OCI-LY1 (cell line): ENCODE measurements at regions not wholly inside any gene's neighbourhood (a gene's known extent, or its start where the extent isn't known, plus 50 kb on each side); places are given as distances from the start of the nearest gene placed in this dataset.

ENCODE experiments used
- H2AFZ ChIP-seq: fragments of 200-600 bp; sonication (generic), shearing (Covaris generic); 2 replicates; pipeline ENCODE4 v1.6.0; 2014; ENCODE audit warnings: antibody characterized with exemption, mild to moderate bottlenecking, low read length
- H3F3A ChIP-seq: fragments of 200-600 bp; sonication (generic), shearing (Covaris generic); 2 replicates; pipeline ENCODE4 v1.6.0; 2014; ENCODE audit warnings: mild to moderate bottlenecking, antibody characterized with exemption, low read length, moderate library complexity; ENCODE audit not compliant: insufficient read depth
- H3K27ac ChIP-seq: fragments of 200-600 bp; sonication (generic); 2 replicates; pipeline ENCODE4 v1.5.1; 2014; ENCODE audit warnings: low read length, mixed run types, mild to moderate bottlenecking, low read depth; ENCODE audit not compliant: poor library complexity, severe bottlenecking
- H3K27me3 ChIP-seq: fragments of 200-600 bp; sonication (generic); 2 replicates; pipeline ENCODE4 v1.6.0; 2014; ENCODE audit warnings: antibody characterized with exemption, mild to moderate bottlenecking, low read length, moderate library complexity; ENCODE audit not compliant: insufficient read depth
- H3K36me3 ChIP-seq: fragments of 200-600 bp; sonication (generic); 2 replicates; pipeline ENCODE4 v1.6.1; 2014; ENCODE audit warnings: mild to moderate bottlenecking, antibody characterized with exemption, low read length, moderate library complexity, mixed read lengths; ENCODE audit not compliant: insufficient read depth
- H3K4me1 ChIP-seq: fragments of 200-600 bp; sonication (generic); 2 replicates; pipeline ENCODE4 v1.5.1; 2014; ENCODE audit warnings: mild to moderate bottlenecking, low read length, moderate library complexity; ENCODE audit not compliant: insufficient read depth, severe bottlenecking
- H3K4me2 ChIP-seq: fragments of 200-600 bp; sonication (generic), shearing (Covaris generic); 2 replicates; pipeline ENCODE4 v1.6.1; 2014; ENCODE audit warnings: low read length
- H3K4me3 ChIP-seq: fragments of 200-600 bp; sonication (generic); 2 replicates; pipeline ENCODE4 v1.5.1; 2014; ENCODE audit warnings: low read length, low read depth, mild to moderate bottlenecking, mixed read lengths; ENCODE audit not compliant: poor library complexity, severe bottlenecking
- H3K79me2 ChIP-seq: fragments of 200-600 bp; shearing (Covaris generic); 2 replicates; pipeline ENCODE4 v1.6.1; 2016; ENCODE audit warnings: mixed run types, low read length, mixed read lengths; ENCODE audit not compliant: insufficient read depth
- H3K9ac ChIP-seq: fragments of 200-600 bp; sonication (generic), shearing (Covaris generic); 2 replicates; pipeline ENCODE4 v1.6.1; 2014; ENCODE audit warnings: mild to moderate bottlenecking, low read length, mixed read lengths
- H3K9me2 ChIP-seq: fragments of 200-600 bp; sonication (generic), shearing (Covaris generic); 2 replicates; pipeline ENCODE4 v1.6.1; 2014; ENCODE audit warnings: low read depth, mild to moderate bottlenecking, low read length, mixed read lengths
- H3K9me3 ChIP-seq: fragments of 200-600 bp; shearing (Covaris generic); 2 replicates; pipeline ENCODE4 v1.6.1; 2014; ENCODE audit warnings: low read length, mixed read lengths
- H4K20me1 ChIP-seq: fragments of 200-600 bp; sonication (generic), shearing (Covaris generic); 2 replicates; pipeline ENCODE4 v1.6.0; 2016; ENCODE audit warnings: mild to moderate bottlenecking, low read length; ENCODE audit not compliant: insufficient read depth
- EZH2 ChIP-seq: fragments of 200-600 bp; sonication (generic), shearing (Covaris generic); IDR thresholded peaks from 2 replicates; pipeline ENCODE4 v1.8.0; 2017; ENCODE audit warnings: borderline replicate concordance, mixed run types, mild to moderate bottlenecking, antibody characterized with exemption, low read length, moderate library complexity, mixed read lengths
- TF ChIP-seq, protein P1 (sequence below): fragments of 200-600 bp; sonication (generic), shearing (Covaris generic); IDR thresholded peaks from 2 replicates; pipeline ENCODE4 v1.5.1; 2017; ENCODE audit warnings: mild to moderate bottlenecking, antibody characterized with exemption, low read length, moderate library complexity, mixed read lengths

- Histone ChIP-seq H3F3A (no peaks in the 10 kb centered on the region), H3K9me3 (no peaks in the 10 kb centered on the region), H3K4me3 (no peak overlapping the region), H3K27ac (no peak overlapping the region), H3K4me2 (no peak overlapping the region), H4K20me1 (no peaks in the 10 kb centered on the region), H2AFZ (no peak overlapping the region), H3K4me1 (no peaks in the 10 kb centered on the region), H3K36me3 (no peaks in the 10 kb centered on the region), H3K9ac (no peak overlapping the region), H3K9me2 (no peaks in the 10 kb centered on the region), H3K79me2 (no peaks in the 10 kb centered on the region), H3K27me3 (no peaks in the 10 kb centered on the region)
- TF ChIP-seq EZH2, result no peak
- TF ChIP-seq, protein P1, sequence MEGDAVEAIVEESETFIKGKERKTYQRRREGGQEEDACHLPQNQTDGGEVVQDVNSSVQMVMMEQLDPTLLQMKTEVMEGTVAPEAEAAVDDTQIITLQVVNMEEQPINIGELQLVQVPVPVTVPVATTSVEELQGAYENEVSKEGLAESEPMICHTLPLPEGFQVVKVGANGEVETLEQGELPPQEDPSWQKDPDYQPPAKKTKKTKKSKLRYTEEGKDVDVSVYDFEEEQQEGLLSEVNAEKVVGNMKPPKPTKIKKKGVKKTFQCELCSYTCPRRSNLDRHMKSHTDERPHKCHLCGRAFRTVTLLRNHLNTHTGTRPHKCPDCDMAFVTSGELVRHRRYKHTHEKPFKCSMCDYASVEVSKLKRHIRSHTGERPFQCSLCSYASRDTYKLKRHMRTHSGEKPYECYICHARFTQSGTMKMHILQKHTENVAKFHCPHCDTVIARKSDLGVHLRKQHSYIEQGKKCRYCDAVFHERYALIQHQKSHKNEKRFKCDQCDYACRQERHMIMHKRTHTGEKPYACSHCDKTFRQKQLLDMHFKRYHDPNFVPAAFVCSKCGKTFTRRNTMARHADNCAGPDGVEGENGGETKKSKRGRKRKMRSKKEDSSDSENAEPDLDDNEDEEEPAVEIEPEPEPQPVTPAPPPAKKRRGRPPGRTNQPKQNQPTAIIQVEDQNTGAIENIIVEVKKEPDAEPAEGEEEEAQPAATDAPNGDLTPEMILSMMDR, result no peak
Measured at GRCh38 chr1:95806171-95806570, 572.2 kb downstream of the RWDD3 start.

DNA sequence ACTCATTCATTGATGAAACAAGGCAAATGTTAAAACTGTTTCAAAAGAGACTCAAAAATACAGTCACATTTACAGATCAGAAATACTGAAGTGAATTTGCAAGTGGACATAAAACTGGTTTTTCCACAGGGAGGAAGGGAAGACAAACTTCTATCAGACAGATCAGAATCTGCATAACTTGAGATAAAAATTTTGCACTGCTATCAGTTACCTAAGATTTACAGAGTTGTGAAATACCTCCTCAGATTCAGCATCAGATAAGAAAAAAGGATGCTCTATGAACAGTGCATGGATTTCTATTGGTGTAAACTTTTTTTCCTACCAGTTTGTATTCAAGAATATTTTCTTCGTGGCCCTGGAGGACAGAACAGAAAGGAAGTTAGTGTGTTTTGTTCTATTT is 575.4 kb downstream of the RWDD3 start:
- TF ChIP-seq, protein P1, result no peak
- no peak for TF ChIP-seq EZH2
- no peak overlapping the region for H3K4me3 ChIP-seq
- H3K27ac ChIP-seq, result no peak overlapping the region
- no peaks in the 10 kb centered on the region for H3K79me2 ChIP-seq
- no peaks in the 10 kb centered on the region for H3K9me2 ChIP-seq
- H3K9me3 ChIP-seq, result no peaks in the 10 kb centered on the region
- no peaks in the 10 kb centered on the region for H3F3A ChIP-seq
- no peak overlapping the region for H3K4me2 ChIP-seq
- no peaks in the 10 kb centered on the region for H3K36me3 ChIP-seq
- H3K27me3 ChIP-seq, result no peaks in the 10 kb centered on the region
- no peak overlapping the region for H3K9ac ChIP-seq
- H2AFZ ChIP-seq, result no peak overlapping the region
- H4K20me1 ChIP-seq, result no peaks in the 10 kb centered on the region
- H3K4me1 ChIP-seq, result no peaks in the 10 kb centered on the region

GRCh38 chr1:95815511-95815910 is 581.5 kb downstream of the RWDD3 start:
- no peaks in the 10 kb centered on the region for H3K4me1 ChIP-seq
- H3K9me2 ChIP-seq, result no peaks in the 10 kb centered on the region
- H3K36me3 ChIP-seq, result no peaks in the 10 kb centered on the region
- H2AFZ ChIP-seq, result no peak overlapping the region
- H3K27me3 ChIP-seq, result no peaks in the 10 kb centered on the region
- no peaks in the 10 kb centered on the region for H3F3A ChIP-seq
- no peak overlapping the region for H3K4me3 ChIP-seq
- H3K9ac ChIP-seq, result no peak overlapping the region
- H3K27ac ChIP-seq, result no peak overlapping the region
- H4K20me1 ChIP-seq, result no peaks in the 10 kb centered on the region
- no peaks in the 10 kb centered on the region for H3K79me2 ChIP-seq
- TF ChIP-seq, protein P1, result no peak
- no peak for TF ChIP-seq EZH2
- H3K4me2 ChIP-seq, result no peak overlapping the region
- H3K9me3 ChIP-seq, result no peaks in the 10 kb centered on the region
